Ishikawa (cell line): ENCODE measurements at regions not wholly inside any gene's neighbourhood (a gene's known extent, or its start where the extent isn't known, plus 50 kb on each side); places are given as distances from the start of the nearest gene placed in this dataset.

Source experiments
- CEBPB ChIP-seq: IDR thresholded peaks from 2 replicates; pipeline ENCODE4 v1.6.1; 2012
- CREB1 ChIP-seq: IDR thresholded peaks from 2 replicates; pipeline ENCODE4 v1.6.1; 2012; ENCODE audit warnings: low read depth
- EGR1 ChIP-seq: IDR thresholded peaks from 2 replicates; pipeline ENCODE4 v1.6.1; 2012
- EP300 ChIP-seq: IDR thresholded peaks from 2 replicates; pipeline ENCODE4 v1.6.1; 2012; ENCODE audit warnings: borderline replicate concordance
- FOXM1 ChIP-seq: IDR thresholded peaks from 2 replicates; pipeline ENCODE4 v1.6.1; 2012; ENCODE audit warnings: low read depth, borderline replicate concordance
- MAX ChIP-seq: IDR thresholded peaks from 2 replicates; pipeline ENCODE4 v1.6.1; 2012
- NFIC ChIP-seq: IDR thresholded peaks from 2 replicates; pipeline ENCODE4 v1.6.1; 2012
- RAD21 ChIP-seq: IDR thresholded peaks from 2 replicates; pipeline ENCODE4 v1.6.1; 2012; ENCODE audit warnings: low read depth
- REST ChIP-seq: IDR thresholded peaks from 2 replicates; pipeline ENCODE4 v1.6.1; 2012; ENCODE audit warnings: low read depth, mild to moderate bottlenecking
- TAF1 ChIP-seq: IDR thresholded peaks from 2 replicates; pipeline ENCODE4 v1.6.1; 2012; ENCODE audit warnings: low read depth, mild to moderate bottlenecking
- TCF12 ChIP-seq: IDR thresholded peaks from 2 replicates; pipeline ENCODE4 v1.6.1; 2012; ENCODE audit warnings: low read depth
- TEAD4 ChIP-seq: IDR thresholded peaks from 2 replicates; pipeline ENCODE4 v1.6.1; 2012
- USF1 ChIP-seq: IDR thresholded peaks from 2 replicates; pipeline ENCODE4 v1.6.1; 2012
- YY1 ChIP-seq: IDR thresholded peaks from 2 replicates; pipeline ENCODE4 v1.6.1; 2012; ENCODE audit warnings: low read depth
- ZBTB7A ChIP-seq: IDR thresholded peaks from 2 replicates; pipeline ENCODE4 v1.6.1; 2012; ENCODE audit warnings: low read depth

GRCh38 chr16:85327731-85328675 is 215.7 kb upstream of the CIBAR2 start:
- TF ChIP-seq EP300 (peak; percentile 71), RAD21 (peak; percentile 8; the same call in 1 of the 2 replicates), NFIC (peak; percentile 24; the same call in 1 of the 2 replicates), REST (no peak), TCF12 (peak; percentile 61; the same call in 1 of the 2 replicates), FOXM1 (peak; percentile 37; the same call in 1 of the 2 replicates), YY1 (no peak), TEAD4 (peak; percentile 48; the same call in 1 of the 2 replicates), MAX (peak; percentile 24; the same call in 1 of the 2 replicates)

GRCh38 chr16:85328676-85329058 is 216.4 kb upstream of the CIBAR2 start:
- no peak for TF ChIP-seq RAD21
- 0 out of 2 replicates have a peak, but pooled peaks have one; percentile 3 for TF ChIP-seq NFIC

- peak; percentile 61 for TF ChIP-seq ZBTB7A
- peak; percentile 61 for TF ChIP-seq EP300
- no peak for TF ChIP-seq YY1
- peak; percentile 50; the same call in 1 of the 2 replicates for TF ChIP-seq NFIC
- TF ChIP-seq TCF12, result peak; percentile 73
- no peak for TF ChIP-seq MAX
Measured at GRCh38 chr16:85329059-85329812, 217.0 kb upstream of the CIBAR2 start.

GRCh38 chr16:85330006-85330693 is 217.9 kb upstream of the CIBAR2 start:
- no peak for TF ChIP-seq YY1
- TF ChIP-seq TAF1, result no peak
- no peak for TF ChIP-seq REST
- no peak for TF ChIP-seq CREB1
- TF ChIP-seq RAD21, result no peak
- no peak for TF ChIP-seq USF1
- no peak for TF ChIP-seq EGR1
- no peak; the same call in 1 of the 2 replicates for TF ChIP-seq ZBTB7A
- TF ChIP-seq TCF12, result no peak
- no peak for TF ChIP-seq MAX
- no peak for TF ChIP-seq NFIC
- no peak for TF ChIP-seq TEAD4
- no peak for TF ChIP-seq FOXM1
- no peak for TF ChIP-seq CEBPB
- no peak for TF ChIP-seq EP300

- TF ChIP-seq CREB1, result no peak
- TF ChIP-seq USF1, result peak; percentile 78
- peak; percentile 90 for TF ChIP-seq MAX
- peak; percentile 48 for TF ChIP-seq RAD21
- TF ChIP-seq REST, result no peak
- no peak; the same call in 1 of the 2 replicates for TF ChIP-seq TCF12
- TF ChIP-seq ZBTB7A, result no peak
- TF ChIP-seq TEAD4, result no peak
Measured at GRCh38 chr16:85330694-85331188, 218.5 kb upstream of the CIBAR2 start.
